HG03039 (cell line): ENCODE measurements at regions not wholly inside any gene's neighbourhood (a gene's known extent, or its start where the extent isn't known, plus 50 kb on each side); places are given as distances from the start of the nearest gene placed in this dataset.
"Not testable (repeated sequence)": the region's sequence is repeated elsewhere in the genome, so short reads cannot be mapped to it uniquely, and the experiment has no call there.

Source experiments
- ATAC-seq: cut with Tn5 transposase; IDR thresholded peaks from one replicate; pipeline ENCODE4 v1.9.1; 2021; ENCODE audit warnings: mild to moderate bottlenecking, moderate library complexity; ENCODE audit not compliant: unreplicated experiment

DNA sequence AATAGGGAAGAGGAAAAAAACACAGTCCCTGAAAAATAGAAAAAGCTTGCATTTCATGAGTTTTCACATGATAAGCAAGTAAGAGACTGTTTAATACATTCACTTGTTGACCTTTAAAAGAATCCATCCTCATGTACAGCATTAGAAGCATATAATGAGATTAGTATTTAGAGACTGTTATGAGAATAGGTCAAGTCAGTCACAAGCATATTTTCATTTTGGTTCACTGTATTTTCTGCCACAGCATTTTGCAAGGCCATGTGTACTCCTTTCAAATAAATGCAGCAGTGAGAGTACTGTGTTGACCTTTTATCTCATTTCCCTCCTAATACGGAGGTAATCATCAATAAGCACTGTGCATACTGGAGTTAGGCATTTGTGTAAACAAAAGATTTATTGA lies 162.2 kb upstream of the SETMAR start:
- no peak for ATAC-seq

DNA sequence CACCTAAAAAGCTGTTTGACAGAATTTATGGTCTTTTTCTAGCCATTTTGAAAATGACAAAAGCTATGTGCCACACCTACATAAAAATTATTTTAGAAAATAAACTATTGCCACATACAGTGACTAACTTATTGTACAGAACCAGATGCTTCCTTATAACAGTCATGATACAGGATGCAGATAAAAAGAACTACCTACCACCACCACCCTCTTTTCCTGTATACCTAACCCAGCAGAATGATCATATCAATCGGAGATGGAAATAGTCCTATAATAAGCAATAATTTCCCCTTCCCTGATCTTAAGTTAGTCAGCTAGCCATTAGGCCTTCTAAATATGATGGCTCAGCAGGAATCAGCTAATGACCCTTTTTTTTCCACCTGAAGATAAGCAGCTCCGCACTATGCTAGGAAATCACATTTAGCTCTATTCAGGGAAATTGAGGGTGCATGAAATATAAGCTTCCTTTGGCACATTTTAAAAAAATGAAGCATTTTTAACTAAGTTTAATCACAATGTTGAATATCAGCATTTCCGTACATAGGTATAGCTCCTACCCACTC lies 155.5 kb upstream of the SETMAR start:
- no peak for ATAC-seq

DNA sequence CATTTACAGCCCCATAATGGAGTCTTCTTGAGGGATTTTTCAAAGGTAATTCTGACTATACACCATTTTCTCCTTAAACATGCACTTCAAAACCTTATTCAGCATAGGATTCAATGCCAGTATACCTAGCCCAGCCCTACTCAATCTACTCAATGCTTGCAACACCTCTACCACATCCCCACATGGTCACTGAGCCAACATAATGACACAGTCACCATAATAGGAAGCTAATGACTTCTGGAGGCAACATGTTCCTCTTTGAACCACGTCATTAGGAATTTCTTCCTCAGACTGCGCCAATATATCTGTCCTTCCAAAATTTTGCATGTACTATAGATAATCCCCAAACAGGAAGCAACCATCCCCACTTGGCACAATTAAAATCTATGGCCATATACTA lies 153.9 kb upstream of the SETMAR start:
- no peak for ATAC-seq

DNA sequence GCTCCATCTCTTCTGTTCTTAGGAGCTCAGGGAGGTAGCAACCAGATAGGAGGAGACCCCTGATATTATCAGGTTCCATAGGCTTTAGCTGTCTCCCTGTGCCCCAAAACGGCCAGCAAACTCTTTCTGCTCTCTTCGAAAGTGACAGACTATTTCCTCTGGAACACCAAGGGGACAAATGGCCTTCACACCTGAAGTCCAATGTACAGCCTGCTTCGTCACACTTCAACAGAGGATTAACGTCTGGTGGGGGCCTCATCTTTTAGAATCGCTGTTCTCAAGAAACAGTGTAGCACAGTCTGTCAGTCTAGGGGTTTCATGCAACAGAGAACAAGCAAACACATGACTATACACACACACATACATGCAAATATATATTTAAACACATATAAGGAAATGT lies 152.4 kb upstream of the SETMAR start:
- ATAC-seq: no peak

DNA sequence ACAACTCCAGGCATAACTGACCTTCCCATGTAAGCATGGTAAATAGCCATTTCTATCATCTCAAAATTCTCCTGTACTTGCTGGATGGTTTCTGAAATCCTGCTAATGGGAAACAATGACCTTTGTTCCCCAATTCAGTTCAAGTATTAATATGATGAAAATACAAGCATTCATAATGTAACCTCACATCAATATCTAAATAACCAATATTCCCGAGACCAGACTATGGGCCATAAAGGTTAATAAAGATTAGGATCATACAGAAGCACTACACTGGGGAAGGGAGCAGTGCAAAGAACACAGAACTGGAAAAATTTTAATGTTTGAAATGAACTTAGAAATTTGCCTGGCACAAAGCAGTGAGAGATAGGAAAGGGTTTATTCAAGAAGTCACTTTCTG lies 151.3 kb upstream of the SETMAR start:
- ATAC-seq: no peak

DNA sequence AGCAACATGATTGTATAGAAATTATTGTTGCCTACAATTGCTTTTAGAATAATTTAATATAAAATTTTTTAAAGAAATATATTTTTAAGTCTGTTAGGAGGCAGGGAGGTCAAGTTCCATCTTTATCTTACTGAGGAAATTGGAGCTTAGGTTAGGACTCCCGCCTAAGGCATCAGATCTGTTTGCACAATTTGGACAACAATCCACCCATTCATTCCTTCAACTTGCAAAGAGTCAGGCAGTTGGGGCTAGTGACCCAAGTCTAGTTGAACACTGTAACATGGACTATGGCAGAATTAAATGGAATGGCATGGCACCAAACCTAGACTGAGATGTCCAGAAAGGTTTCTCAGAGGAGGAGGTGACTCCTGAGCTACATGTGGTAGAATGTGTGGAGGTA lies 149.4 kb upstream of the SETMAR start:
- no peak for ATAC-seq

DNA sequence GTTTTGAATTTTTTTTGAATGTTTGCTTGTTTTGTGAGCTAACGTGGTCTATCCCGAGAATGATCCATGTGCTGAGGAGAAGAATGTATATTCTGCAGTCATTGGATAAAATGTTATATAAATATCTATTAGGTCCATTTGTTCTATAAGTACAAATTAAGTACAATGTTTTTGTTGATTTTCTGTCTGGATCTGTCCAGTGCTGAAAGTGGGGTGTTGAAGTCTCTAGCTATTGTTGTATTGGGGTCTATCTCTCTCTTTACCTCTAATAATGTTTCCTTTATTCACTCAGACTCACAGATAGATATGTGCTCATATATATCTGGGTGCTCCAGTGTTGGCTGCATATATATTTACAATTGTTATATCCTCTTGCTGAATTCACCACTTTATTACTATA lies 144.8 kb upstream of the SETMAR start:
- no peak for ATAC-seq

DNA sequence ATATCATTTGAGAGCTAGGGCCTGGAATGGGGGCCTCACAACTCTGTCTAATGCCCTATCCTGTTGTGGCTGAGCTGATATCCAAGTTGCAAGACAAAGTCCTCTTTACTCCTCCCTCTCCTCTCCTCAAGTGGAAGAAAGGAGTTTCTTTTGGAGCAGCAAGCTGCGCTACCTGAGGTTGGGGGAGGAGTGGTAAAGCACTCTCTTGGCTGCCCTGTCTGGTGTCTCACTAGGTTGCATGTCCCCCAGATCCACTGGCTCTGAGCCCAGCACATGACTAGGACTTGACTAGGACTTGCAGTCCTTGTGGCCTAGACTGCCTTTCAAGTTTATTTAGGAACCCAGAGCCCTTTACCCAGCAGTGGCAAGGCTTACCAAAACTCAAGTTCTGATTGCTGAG lies 141.1 kb upstream of the SETMAR start:
- no peak for ATAC-seq

DNA sequence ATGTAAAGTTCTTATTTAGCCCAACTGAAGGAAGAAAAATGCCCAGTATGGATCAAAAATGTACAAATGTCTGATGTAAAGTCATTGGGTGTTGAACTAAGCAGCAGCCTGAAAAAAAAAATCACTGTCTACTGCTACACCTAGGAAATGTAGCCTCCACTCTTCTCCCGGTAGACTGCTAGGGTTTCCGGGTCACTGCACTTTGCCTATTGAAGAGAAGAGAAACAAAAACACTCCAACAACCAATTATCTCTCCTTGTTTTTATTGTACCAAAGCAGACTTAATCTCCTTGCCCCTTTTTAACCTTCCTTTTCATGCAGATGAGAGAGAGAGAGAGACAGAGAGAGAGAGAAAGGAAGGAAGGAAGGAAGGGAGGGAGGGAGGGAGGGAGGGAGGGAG lies 140.2 kb upstream of the SETMAR start:
- no peak for ATAC-seq

DNA sequence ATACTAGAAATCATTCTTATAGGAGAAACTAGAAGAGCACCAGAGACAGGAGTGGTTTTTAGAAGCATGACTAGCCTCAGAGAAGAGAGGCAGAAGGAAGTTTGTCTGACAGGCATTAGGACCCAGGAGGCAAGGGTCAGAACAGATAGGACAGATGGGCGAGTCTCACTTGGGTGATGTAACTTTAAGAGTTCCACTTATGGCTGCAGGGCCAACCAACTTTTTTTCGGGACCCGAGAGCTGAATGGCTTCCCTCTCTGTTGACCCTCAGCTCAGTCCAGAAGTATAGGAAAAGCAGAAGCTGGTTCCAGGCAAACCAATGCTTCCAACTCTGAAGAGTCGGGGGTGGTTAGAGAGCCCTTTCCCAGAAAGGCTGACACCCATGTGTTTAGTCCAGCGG lies 136.6 kb upstream of the SETMAR start:
- ATAC-seq: no peak

DNA sequence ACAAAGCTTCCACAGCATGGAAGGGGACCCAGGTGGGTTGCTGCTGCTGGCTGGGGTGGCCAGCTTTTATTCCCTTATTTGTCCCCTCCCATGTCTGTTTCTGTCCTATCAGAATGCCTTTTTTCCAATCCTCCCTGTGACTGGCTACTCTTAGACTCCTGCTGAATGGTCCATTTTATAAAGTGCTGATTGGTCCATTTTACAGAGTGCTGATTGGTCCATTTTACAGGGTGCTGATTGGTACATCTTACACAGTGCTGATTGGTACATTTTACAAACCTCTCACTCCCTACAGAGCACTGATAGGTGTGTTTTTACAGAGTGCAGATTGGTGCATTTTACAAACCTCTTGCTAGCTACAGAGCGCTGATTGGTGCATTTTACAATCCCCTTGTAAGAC lies 135.9 kb upstream of the SETMAR start:
- ATAC-seq: not testable (repeated sequence)

DNA sequence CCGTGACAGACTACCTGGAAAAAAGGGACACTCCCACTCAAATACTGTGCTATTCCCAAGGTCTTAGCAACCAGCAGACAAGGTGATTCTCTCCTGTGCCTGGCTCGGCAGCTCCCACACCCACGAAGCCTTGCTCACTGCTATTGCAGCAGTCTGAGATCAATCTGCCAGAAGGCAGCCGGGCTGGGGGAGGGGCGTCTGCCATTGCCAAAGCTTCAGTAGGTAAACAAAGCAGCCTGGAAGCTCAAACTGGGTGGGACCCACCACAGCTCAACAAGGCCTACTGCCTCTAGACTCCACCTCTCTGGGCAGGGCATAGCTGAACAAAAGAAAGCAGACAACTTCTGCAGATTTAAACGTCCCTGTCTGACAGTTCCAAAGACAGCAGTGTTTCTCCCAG lies 128.4 kb upstream of the SETMAR start:
- no peak for ATAC-seq

DNA sequence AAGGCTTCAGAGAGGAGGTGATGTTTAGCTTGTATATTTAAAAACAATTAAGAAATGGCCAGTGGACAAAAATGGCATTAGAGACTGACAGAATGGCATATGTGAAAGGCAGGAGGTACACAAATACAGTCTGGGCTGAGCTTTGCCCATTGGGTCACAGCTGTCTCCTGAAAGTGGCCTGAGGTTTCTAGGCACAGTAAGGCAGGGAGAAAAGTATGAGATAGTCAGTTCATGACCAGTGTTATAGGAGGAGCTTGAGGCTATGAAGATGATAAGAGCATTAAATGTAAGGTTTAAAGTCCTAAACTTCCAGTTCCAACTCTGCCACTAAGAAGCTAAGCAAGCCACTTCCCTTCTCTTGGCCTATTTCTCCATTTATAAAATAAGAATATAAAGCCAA lies 111.2 kb upstream of the SETMAR start:
- ATAC-seq: no peak

DNA sequence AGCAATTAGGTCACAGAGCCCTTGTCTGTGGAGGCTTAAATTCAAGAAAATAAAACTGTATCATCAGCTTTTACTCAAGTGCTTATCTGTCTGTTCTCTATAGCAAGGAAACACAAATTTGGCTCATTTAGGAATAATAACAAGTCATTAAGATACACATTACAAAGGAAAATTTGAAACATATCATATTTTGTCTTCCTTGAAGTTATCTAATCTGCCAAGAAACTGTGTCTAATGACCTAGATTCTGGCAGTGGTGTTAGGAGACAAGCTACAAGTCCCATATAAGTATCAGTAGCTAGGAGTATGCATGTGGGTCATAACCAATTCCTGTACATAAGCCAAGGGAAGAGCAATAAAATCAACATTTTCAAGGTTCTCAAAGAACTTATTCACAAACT lies 108.2 kb upstream of the SETMAR start:
- no peak for ATAC-seq

DNA sequence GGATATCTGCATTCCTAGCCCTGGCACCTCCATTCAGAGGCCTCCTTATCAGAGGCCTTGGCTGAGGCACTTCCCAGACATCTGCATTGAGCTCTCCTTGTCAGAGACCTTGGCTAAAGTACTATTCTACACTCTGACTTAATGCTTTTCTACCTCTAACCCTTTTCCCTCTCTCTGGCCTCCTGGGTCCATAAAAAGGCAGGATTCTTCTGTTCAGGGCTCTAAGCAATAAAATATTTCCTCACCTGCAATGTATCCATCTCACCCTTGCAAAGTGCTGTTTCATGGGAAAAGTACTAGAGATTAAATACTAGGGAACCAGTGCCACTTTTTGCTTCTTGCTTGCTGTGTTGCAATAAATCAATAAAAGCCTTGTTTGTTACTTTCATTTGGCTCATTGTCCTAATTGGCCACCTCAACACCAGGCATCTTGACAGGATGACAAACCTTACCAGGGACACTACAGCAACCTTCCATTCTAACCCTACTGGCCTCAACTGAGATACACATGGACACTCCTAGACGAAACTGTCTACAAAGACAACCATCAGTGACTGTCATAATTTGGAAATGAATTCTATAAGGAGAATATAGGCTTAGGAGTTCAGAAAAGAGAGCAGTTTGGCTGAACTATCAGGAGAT lies 106.5 kb upstream of the SETMAR start:
- no peak for ATAC-seq

DNA sequence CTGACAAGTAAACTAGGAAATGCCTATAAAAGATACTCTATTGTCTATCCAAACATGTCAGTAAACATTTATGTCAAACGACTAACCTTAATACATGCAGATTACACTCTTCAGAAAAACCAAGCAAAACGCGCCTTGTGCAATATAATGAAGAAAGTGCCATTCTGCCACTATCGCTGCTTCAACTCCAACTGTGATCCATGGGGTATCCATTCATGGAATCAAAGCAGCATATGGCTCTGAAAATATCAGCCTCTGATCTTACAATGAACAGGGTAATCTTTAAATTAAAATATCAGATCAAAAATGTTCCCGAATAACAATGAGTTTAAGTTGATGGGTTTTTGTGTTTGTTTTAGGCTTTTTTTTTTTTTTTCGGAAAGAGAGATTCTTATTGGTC lies 105.5 kb upstream of the SETMAR start:
- no peak for ATAC-seq

DNA sequence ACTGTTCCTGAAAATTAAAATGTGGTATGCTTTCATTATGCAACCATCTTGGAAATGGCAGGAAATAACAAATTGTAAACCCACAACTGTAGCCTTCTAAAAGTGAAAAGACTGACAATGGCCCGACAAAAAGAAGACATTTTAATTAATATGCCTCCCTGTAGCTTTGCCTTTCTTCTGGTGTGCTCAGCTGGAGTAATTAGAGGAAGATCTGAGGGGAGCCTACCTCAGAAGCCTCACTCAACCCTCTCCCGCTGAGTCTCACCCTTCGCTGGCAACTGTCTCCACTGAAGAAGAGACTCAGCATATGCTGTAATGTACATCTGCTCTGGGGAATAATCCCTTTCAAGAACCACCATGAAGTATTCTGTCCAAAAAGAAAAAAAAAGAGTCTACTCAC lies 104.7 kb upstream of the SETMAR start:
- ATAC-seq: no peak

DNA sequence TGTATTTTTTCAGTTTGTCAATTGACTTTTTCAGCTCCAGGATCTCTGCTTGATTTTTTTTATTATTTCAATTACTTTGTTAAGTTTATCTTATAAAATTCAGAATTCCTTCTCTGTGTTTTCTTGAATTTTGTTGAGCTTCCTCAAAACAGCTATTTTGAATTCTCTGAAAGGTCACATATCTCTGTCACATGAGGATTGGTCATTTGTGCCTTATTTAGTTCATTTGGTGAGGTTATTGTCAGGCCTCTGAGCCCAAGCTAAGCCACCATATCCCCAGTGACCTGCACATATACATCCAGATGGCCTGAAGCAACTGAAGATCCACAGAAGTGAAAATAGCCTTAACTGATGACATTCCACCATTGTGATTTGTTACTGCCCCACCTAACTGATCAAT lies 98.4 kb upstream of the SETMAR start:
- ATAC-seq: not testable (repeated sequence)

DNA sequence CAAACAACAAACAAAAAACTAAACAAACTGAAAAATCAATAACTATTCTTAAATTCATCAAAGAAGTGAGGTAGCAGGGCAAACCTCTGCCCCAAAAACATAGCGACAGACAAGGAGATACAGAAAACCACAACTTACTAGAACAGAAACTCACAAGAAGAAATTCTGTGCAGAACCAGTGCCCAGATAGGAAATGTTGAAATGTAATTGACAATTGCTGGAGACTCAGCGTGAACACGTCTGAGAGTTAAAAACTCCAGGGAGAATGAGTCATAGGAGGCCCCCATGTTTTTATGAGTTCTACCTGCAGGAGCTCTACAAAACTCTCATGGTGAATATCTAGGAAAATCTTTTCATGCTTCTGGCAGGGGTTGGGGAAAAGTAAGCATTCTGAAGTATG lies 95.5 kb upstream of the SETMAR start:
- no peak for ATAC-seq

DNA sequence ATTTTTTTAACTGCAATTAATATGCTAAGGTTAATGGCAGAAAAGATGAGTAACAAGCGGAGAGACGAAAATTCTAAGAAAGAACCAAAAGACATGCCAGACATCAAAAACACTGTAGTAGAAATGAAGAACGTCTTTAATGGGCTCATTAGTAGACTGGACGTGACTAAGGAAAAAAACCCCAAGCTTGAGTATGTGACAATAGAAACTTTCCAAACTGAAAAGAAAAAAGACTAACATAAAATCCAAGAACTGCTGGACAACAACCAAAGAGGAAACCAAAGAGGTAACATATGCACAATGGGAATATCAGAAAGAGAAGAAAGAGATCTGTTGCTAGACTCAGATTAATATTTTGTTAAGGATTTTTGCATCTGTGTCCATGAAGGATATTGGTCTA lies 94.6 kb upstream of the SETMAR start:
- ATAC-seq: no peak

DNA sequence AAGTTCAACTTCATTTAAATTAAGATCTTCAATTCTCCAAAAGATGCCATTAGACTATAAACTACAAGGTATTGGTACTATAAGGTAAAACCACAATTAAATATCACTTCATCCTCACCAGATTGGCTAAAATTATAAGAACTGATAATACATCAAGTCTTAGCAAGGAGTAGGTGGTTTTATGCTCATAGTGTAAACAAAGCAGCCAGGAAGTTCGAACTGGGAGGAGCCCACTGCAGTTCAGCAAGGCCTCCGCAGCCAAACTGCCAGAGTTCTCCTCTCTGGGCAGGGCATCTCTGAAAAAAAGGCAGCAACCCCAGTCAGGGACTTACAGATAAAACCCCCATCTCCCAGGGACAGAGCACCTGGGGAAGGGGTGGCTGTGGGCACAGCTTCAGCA lies 91.6 kb upstream of the SETMAR start:
- ATAC-seq: no peak

DNA sequence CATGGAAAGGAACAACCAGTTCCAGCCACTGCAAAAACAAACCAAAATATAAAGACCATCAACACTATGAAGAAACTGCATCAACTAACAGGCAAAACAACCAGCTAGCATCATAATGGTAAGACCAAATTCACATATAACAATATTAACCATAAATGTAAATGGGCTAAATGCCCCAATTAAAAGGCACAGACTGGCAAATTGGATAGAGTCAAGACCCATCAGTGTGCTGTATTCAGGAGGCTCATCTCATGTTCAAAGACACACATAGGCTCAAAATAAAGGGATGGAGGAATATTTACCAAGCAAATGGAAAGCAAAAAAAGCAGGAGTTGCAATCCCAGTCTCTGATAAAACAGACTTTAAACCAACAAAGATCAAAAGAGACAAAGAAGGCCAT lies 89.7 kb upstream of the SETMAR start:
- not testable (repeated sequence) for ATAC-seq

DNA sequence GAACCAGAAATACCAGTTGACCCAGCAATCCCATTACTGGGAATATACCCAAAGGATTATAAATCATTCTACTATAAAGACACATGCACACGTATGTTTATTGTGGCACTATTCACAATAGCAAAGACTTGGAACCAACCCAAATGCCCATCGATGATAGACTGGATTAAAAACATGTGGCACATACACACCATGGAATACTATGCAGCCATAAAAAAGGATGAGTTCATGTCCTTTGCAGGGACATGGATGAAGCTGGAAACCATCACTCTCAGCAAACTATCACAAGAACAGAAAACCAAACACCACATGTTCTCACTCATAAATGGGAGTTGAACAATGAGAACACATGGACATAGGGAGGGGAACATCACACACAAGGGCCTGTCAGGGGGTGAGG lies 86.2 kb upstream of the SETMAR start:
- not testable (repeated sequence) for ATAC-seq
